ENCODE measurements at regions not wholly inside any gene's neighbourhood (a gene's known extent, or its start where the extent isn't known, plus 50 kb on each side); places are given as distances from the start of the nearest gene placed in this dataset.

GRCh38 chr13:22451327-22451741 lies 729.4 kb upstream of the SGCG start:
- TF ChIP-seq CTCF (IDR thresholded peaks at IDR 0.05) (no peak), POLR2A (IDR thresholded peaks at IDR 0.05) (no peak), EP300 (IDR thresholded peaks at IDR 0.05) (no peak), POLR2AphosphoS5 (IDR thresholded peaks at IDR 0.05) (no peak)
